Ovary (tissue), 7 donors: ENCODE measurements at regions not wholly inside any gene's neighbourhood (a gene's known extent, or its start where the extent isn't known, plus 50 kb on each side); places are given as distances from the start of the nearest gene placed in this dataset.

Experiments
- DNase-seq, 5 donors: peaks; one replicate each; pipeline ENCODE4 v3.0.0-alpha.2; 2019 to 2020
- H3K27ac ChIP-seq, 2 donors: fragments of 200-600 bp; one replicate each; pipeline versions ENCODE4 v1.5.1 to v1.8.0; 2019 to 2022
- H3K27me3 ChIP-seq: fragments of 200-600 bp; one replicate; pipeline ENCODE4 v1.8.0; 2022
- H3K36me3 ChIP-seq: fragments of 200-600 bp; sonication (generic); one replicate; pipeline ENCODE4 v1.5.1; 2019
- H3K4me1 ChIP-seq: one replicate; pipeline ENCODE4 v1.8.1; 2013; ENCODE audit warnings: mild to moderate bottlenecking, moderate library complexity; ENCODE audit not compliant: insufficient read depth
- H3K4me3 ChIP-seq: fragments of 200-600 bp; sonication (generic); one replicate; pipeline ENCODE4 v1.5.1; 2017
- H3K9me3 ChIP-seq, 2 donors: fragments of 200-600 bp in 1 of 2; sonication (generic) in 1 of 2; one replicate each; pipeline versions ENCODE4 v1.5.1 to v1.8.1; 2013 to 2019; ENCODE audit warnings: mild to moderate bottlenecking in 1 of 2, moderate library complexity in 1 of 2
- CTCF ChIP-seq, 3 donors: fragments of 450-650 bp in 2 of 3; fragments of 200-600 bp in 1 of 3; IDR thresholded peaks; one replicate each; pipeline versions ENCODE4 v1.5.1 to v1.8.0; 2016 to 2022; ENCODE audit warnings: antibody characterized with exemption in 3 of 3, mild to moderate bottlenecking in 1 of 3
- EP300 ChIP-seq: sonication (generic); formaldehyde crosslinking; IDR thresholded peaks from one replicate; pipeline ENCODE4 v1.6.1; 2017; ENCODE audit warnings: antibody characterized with exemption
- POLR2A ChIP-seq: fragments of 450-650 bp; IDR thresholded peaks from one replicate; pipeline ENCODE4 v1.6.1; 2017; ENCODE audit warnings: antibody characterized with exemption, mild to moderate bottlenecking, moderate library complexity
- WGBS, 3 donors: extraction: QIAGEN DNeasy Blood & Tissue Kit in 1 of 3; methylation state at CpG; one replicate each; pipeline versions ENCODE4 v1.1.5 to v1.1.7; 2013 to 2017; 5-methylcytosine and 5-hydroxymethylcytosine counted together
- intact Hi-C, 4 donors: fragments of 100-400 bp; cut with DNase I; formaldehyde crosslinking; loops; one replicate each; pipeline versions ENCODE4 v1.11.0 to v1.15.1; 2022 to 2023
- donor health status: DM: no; HTN: no; CAD: no; lungs with moderate emphysema.
- donor health status: DM: no; HTN: no; CAD: no.
- donor health status: Bipolar disorder and iron deficiency.
- donor health status: DM: no; HTN: no; CAD: no.
- donor health status: DM: yes; HTN: yes; CAD: no.

DNA sequence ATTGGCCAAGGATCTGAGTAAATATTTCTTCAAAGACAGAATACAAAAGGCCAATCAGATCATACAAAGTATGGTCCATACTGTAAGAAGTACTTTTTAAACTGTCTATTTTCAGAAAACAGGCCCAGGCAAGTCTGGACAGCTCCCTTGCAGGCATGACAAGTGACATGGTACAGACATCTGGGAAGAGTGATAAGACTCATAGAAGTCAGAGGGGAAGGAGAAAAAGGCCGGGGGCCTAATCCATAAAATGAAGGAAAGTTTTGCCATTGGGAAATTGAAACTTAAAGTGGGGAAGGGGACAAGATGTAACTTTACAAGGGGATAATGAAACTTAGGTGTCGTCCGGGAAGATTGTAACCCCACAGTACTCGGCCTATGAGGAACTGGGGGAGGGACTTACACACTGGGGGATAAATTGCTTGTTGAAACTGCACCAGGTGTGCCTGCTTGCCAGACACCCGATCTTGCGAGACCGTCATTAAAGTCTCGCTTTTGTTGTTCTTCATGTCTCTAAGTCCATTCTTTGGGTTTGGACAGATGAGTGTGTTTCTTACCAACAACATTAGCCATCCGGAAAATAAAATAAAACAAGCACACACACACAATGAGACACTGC is 684.0 kb downstream of the CDH11 start:
- no peaks in the 10 kb centered on the region for H3K36me3 ChIP-seq
- TF ChIP-seq POLR2A (no peak), EP300 (no peak), CTCF (IDR thresholded peaks at IDR 0.05) (no peak)
- no peaks in the 10 kb centered on the region for H3K9me3 ChIP-seq
- no peak overlapping the region for H3K27ac ChIP-seq
- H3K4me3 ChIP-seq, result no peak overlapping the region
- WGBS, 3 donors, result 62 to 70% (median 62%) methylated on average over 9 of the region's 9 CpGs
- H3K27me3 ChIP-seq, result no peaks in the 10 kb centered on the region
- H3K4me1 ChIP-seq, result no peaks in the 10 kb centered on the region
- intact Hi-C loops, result no loop called here
- DNase-seq, result no peak

DNA sequence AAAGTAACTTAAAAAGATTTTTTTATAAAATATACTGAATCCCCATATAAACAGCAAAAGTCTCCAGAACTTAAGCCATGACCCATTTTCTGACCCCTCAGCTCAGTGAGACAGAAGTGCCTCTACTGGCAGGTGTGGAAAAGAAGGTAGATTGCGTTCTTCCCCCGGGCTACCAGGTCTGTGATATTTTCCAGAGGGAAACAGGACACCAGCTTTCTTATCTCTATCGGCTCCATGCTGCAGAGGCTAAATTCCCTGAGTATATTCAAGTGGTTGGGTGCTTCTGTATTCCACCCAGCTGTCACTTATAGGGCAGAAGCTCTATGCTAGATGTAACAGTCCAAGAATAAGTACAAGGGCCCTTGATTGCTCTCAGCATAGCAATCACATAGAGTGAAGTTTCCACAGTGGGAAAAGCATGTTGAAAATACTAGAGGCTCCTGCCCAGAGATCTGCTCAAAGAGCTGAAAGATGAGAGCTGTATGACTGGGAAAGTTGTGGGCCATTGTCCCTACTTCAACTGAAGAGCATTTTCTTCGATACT is 687.3 kb downstream of the CDH11 start:
- WGBS, 3 donors, result 84 to 88% (median 85%) methylated on average over 4 of the region's 4 CpGs
- no peaks in the 10 kb centered on the region for H3K9me3 ChIP-seq
- no peak overlapping the region for H3K4me3 ChIP-seq
- no peak overlapping the region for H3K27ac ChIP-seq
- no peak for TF ChIP-seq POLR2A
- no peak for TF ChIP-seq EP300
- TF ChIP-seq CTCF (IDR thresholded peaks at IDR 0.05), result no peak
- intact Hi-C loops, result no loop called here
- no peak for DNase-seq
- no peaks in the 10 kb centered on the region for H3K36me3 ChIP-seq
- H3K4me1 ChIP-seq, result no peaks in the 10 kb centered on the region
- no peaks in the 10 kb centered on the region for H3K27me3 ChIP-seq

DNA sequence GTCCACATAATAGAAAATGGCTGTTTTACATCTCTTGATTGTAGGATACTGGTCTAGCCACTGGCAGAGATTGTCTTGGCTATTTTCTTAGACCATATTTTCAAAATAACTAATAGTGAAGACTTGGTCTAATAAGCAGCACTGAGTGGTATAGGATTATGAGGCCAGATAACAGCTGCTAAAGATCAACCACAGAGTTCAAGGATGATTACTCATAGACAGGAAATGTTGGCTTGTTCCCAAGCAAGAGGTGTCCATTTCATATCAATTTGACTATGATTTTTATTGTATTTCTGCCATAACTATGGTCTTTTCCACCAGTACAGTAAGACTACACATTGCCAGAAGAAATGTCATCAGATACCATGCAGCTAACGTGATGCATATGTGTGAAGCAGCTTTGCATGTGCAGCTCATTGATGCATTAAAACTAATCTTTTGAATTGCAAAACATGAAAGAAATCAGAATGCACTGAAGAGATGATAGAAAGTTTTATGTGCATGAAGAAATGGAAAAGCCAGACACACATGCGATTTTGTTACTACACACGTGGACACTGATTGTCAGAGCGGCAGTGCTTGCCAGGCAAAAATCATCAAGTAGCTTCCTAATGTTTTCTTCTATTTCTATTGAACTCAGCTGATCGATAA is 693.3 kb downstream of the CDH11 start:
- Histone ChIP-seq H3K4me3 (no peak overlapping the region), H3K27me3 (no peaks in the 10 kb centered on the region), H3K9me3 (no peaks in the 10 kb centered on the region), H3K36me3 (no peaks in the 10 kb centered on the region), H3K27ac (no peak overlapping the region), H3K4me1 (no peaks in the 10 kb centered on the region)
- WGBS, 3 donors, result 74 to 79% (median 77%) methylated on average over 5 of the region's 5 CpGs
- TF ChIP-seq POLR2A, result no peak
- no peak for TF ChIP-seq EP300
- no peak for TF ChIP-seq CTCF (IDR thresholded peaks at IDR 0.05)
- intact Hi-C loops, result no loop called here
- DNase-seq, result no peak

DNA sequence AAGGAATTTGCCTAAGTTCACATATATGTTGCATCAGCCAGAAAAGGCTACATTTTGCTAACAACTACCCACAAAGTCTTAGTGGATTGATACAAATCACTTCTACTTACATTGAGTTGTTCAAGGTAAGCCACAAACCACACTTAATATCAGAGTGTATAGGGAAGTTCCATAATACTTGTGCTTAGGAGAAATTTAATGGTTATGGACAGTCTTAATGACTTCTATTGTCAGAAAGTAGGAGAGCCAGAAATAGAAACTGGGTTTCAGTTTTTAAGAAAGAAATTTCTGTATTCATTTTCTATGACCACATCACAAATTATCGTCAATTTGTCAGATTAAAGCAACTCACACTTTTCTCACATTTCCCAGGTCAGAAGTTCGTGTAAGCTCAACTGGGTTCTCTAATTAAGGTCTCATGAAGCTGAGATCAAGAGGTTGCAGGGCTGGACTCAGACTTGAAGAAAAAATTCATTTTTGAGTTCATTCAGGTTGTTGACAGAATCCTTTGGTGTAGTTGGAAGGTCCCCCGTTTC is 695.7 kb downstream of the CDH11 start:
- no peaks in the 10 kb centered on the region for H3K27me3 ChIP-seq
- H3K27ac ChIP-seq, result no peak overlapping the region
- TF ChIP-seq POLR2A (no peak), EP300 (no peak), CTCF (IDR thresholded peaks at IDR 0.05) (no peak)
- no peaks in the 10 kb centered on the region for H3K36me3 ChIP-seq
- H3K9me3 ChIP-seq, result no peaks in the 10 kb centered on the region
- no peak for DNase-seq
- H3K4me1 ChIP-seq, result no peaks in the 10 kb centered on the region
- H3K4me3 ChIP-seq, result no peak overlapping the region
- intact Hi-C loops, result no loop called here
- 90 to 94% (median 93%) methylated on average over 3 of the region's 3 CpGs for WGBS, 3 donors
